ENCODE measurements at regions not wholly inside any gene's neighbourhood (a gene's known extent, or its start where the extent isn't known, plus 50 kb on each side); places are given as distances from the start of the nearest gene placed in this dataset.

GRCh38 chr11:83367745-83368144, 81.6 kb upstream of the CCDC90B start:
- Mint-ChIP-seq H3K4me3 (no peak overlapping the region), H3K4me1 (peaks cover 24 to 34% of the 10 kb centered on the region in 2 experiments), H3K27me3 (ENCODE audit: low read depth) (peaks cover 3% of the 10 kb centered on the region; the same call in 1 of the 2 replicates), H3K9me3 (peaks cover 33 to 41% of the 10 kb centered on the region in 2 experiments), H3K36me3 (ENCODE audit: insufficient read depth in 1 of 3, low read depth in 3 of 3) (peaks cover 14 to 35% (median 20%) of the 10 kb centered on the region in 3 experiments), H3K27ac (peak overlapping the region in 1 of 3 experiments; percentile 24; a peak in 2 of 7 replicates)
- H2BK20ac ChIP-seq (ENCODE audit: low read depth, low read length, poor library complexity, severe bottlenecking): no peak overlapping the region
- no peak overlapping the region for H2BK12ac ChIP-seq (ENCODE audit: insufficient read length, low read depth, low read length)
- H3K9ac ChIP-seq (ENCODE audit: extremely low read depth, insufficient read length, low read length): no peak overlapping the region
- H3K23ac ChIP-seq (ENCODE audit: insufficient read length, low read depth, low read length): no peak overlapping the region
- no peaks in the 10 kb centered on the region; the same call in 1 of the 2 replicates for H3K4me1 ChIP-seq (ENCODE audit: insufficient read depth, low read length)
- no peak for TF ChIP-seq CTCF (conservative IDR thresholded peaks at IDR 0.05)
- no peak overlapping the region for H2BK120ac ChIP-seq (ENCODE audit: low read depth, low read length, poor library complexity, severe bottlenecking)
- no peaks in the 10 kb centered on the region for H4K20me1 ChIP-seq (ENCODE audit: control insufficient read depth, insufficient read depth, insufficient read length)
- DNase-seq: peak; percentile 40
- no peak overlapping the region for H3K18ac ChIP-seq (ENCODE audit: insufficient read length, low read depth, low read length)
- H2AFZ ChIP-seq (ENCODE audit: low read length): no peak overlapping the region
- no peaks in the 10 kb centered on the region for H3K9me3 ChIP-seq (ENCODE audit: control insufficient read depth, low read depth, low read length)
- H3T11ph ChIP-seq (ENCODE audit: low read length): no peak overlapping the region
- no peaks in the 10 kb centered on the region for H3K79me1 ChIP-seq (ENCODE audit: insufficient read depth, low read depth, low read length, poor library complexity, severe bottlenecking)
- no peak overlapping the region for H4K8ac ChIP-seq (replicated peaks; ENCODE audit: insufficient read length, low read depth, low read length)
- no peaks in the 10 kb centered on the region for H3K79me2 ChIP-seq (ENCODE audit: insufficient read depth, low read length)
- no peak overlapping the region for H4K5ac ChIP-seq (ENCODE audit: insufficient read length, low read depth, low read length)
- H3K14ac ChIP-seq (ENCODE audit: insufficient read depth, low read length): no peak overlapping the region
- no peak overlapping the region for H2AK5ac ChIP-seq (ENCODE audit: insufficient read length, low read length)
- no peak overlapping the region for H3K4ac ChIP-seq (ENCODE audit: low read depth, low read length)
- no peak overlapping the region for H4K91ac ChIP-seq (ENCODE audit: insufficient read length, low read depth, low read length)
- H3K4me2 ChIP-seq (ENCODE audit: insufficient read depth, insufficient read length, low read length): no peak overlapping the region
- no CpG with 5 or more reads among the region's 7 CpGs for WGBS (ENCODE audit: extremely low coverage, insufficient read length, low lambda C conversion rate)
- H2BK5ac ChIP-seq (ENCODE audit: insufficient read length, low read length): no peak overlapping the region
- no peaks in the 10 kb centered on the region for H3K23me2 ChIP-seq (ENCODE audit: insufficient read length, low read depth, low read length, poor library complexity, severe bottlenecking)
- no peaks in the 10 kb centered on the region for H3K27me3 ChIP-seq (ENCODE audit: insufficient read depth, low read length)
- no peak overlapping the region for H3K56ac ChIP-seq (ENCODE audit: insufficient read length, low read depth, low read length)
- H3K27ac ChIP-seq (ENCODE audit: insufficient read length, low read depth, low read length): no peak overlapping the region
- no peak overlapping the region for H2BK15ac ChIP-seq (ENCODE audit: low read depth, low read length)
